ENCODE measurements at regions not wholly inside any gene's neighbourhood (a gene's known extent, or its start where the extent isn't known, plus 50 kb on each side); places are given as distances from the start of the nearest gene placed in this dataset.

DNA sequence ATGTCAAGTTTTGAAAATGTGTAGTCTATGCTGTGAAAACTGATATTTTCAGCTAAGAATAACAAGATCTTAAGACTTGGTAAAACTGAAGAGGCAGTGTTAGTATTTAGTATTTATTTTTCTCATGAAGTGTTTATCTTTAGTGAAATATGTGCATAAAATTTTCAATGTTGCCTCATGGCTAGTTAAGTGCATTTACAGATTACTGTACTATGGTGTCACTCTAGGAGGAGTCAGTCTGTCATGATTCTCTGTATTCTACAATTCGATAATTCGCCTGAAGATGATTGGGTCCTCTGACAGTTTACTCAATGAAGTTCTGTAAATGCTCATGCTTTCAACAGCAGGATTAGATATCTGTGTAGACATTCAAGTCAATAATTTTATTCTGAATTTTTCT lies 488.1 kb upstream of the GRM3 start (continued):
- TF ChIP-seq CHD7 (IDR thresholded peaks at IDR 0.05; ENCODE audit: insufficient replicate concordance, low read length): no peak
- no peak for TF ChIP-seq KDM4A (IDR thresholded peaks at IDR 0.05; ENCODE audit: low read depth, low read length, severe bottlenecking)
- TF ChIP-seq GABPA (IDR thresholded peaks at IDR 0.05; ENCODE audit: borderline replicate concordance, insufficient read depth, low read length): no peak
- no peak for TF ChIP-seq CHD1 (IDR thresholded peaks at IDR 0.05; ENCODE audit: low read depth, low read length)
- no peak for TF ChIP-seq ATF2 (IDR thresholded peaks at IDR 0.05; ENCODE audit: low read length)
- no peak for TF ChIP-seq TAF1 (IDR thresholded peaks at IDR 0.05; ENCODE audit: low read depth, low read length)
- no peak for TF ChIP-seq BRCA1 (IDR thresholded peaks at IDR 0.05; ENCODE audit: low read depth, low read length)
- TF ChIP-seq CHD2 (IDR thresholded peaks at IDR 0.05; ENCODE audit: low read length): no peak
- no peak for TF ChIP-seq EGR1 (IDR thresholded peaks at IDR 0.05; ENCODE audit: borderline replicate concordance, low read depth, low read length)
- no peak for TF ChIP-seq PHF8 (conservative IDR thresholded peaks at IDR 0.05; ENCODE audit: low read depth, low read length)
- no peak for TF ChIP-seq SIN3A (conservative IDR thresholded peaks at IDR 0.05 in 1 of 2, IDR thresholded peaks at IDR 0.05 in 1 of 2; ENCODE audit: low read depth in 1 of 2, low read length in 2 of 2)

Measured in H1 (cell line).